ENCODE measurements at regions not wholly inside any gene's neighbourhood (a gene's known extent, or its start where the extent isn't known, plus 50 kb on each side); places are given as distances from the start of the nearest gene placed in this dataset.

- no peak overlapping the region for H3K4me3 ChIP-seq (ENCODE audit: low read depth, low read length)
- DNase-seq (ENCODE audit: low read depth), result peak; percentile 81
- no peak for TF ChIP-seq CTCF (IDR thresholded peaks at IDR 0.05; ENCODE audit: insufficient read depth, low read depth, low read length)
Measured at GRCh38 chr4:119748853-119749252, 120.2 kb upstream of the PDE5A start.

- H3K4me3 ChIP-seq (ENCODE audit: low read depth, low read length), result no peak overlapping the region
- DNase-seq (ENCODE audit: low read depth), result no peak
- TF ChIP-seq CTCF (IDR thresholded peaks at IDR 0.05; ENCODE audit: insufficient read depth, low read depth, low read length), result no peak
Measured at GRCh38 chr4:119746951-119747350, 118.3 kb upstream of the PDE5A start.

GRCh38 chr4:119745351-119745750 lies 116.7 kb upstream of the PDE5A start:
- no peak for TF ChIP-seq CTCF (IDR thresholded peaks at IDR 0.05; ENCODE audit: insufficient read depth, low read depth, low read length)
- no peak overlapping the region for H3K4me3 ChIP-seq (ENCODE audit: low read depth, low read length)
- peak; percentile 78 for DNase-seq (ENCODE audit: low read depth)

GRCh38 chr4:119744580-119744979 lies 116.0 kb upstream of the PDE5A start:
- no peak for DNase-seq (ENCODE audit: low read depth)
- no peak for TF ChIP-seq CTCF (IDR thresholded peaks at IDR 0.05; ENCODE audit: insufficient read depth, low read depth, low read length)

GRCh38 chr4:119743644-119744043 lies 115.0 kb upstream of the PDE5A start:
- no peak overlapping the region for H3K4me3 ChIP-seq (ENCODE audit: low read depth, low read length)
- no peak for DNase-seq (ENCODE audit: low read depth)
- TF ChIP-seq CTCF (IDR thresholded peaks at IDR 0.05; ENCODE audit: insufficient read depth, low read depth, low read length), result no peak

More at GRCh38 chr4:119744580-119744979, 116.0 kb upstream of the PDE5A start:
- no peak overlapping the region for H3K4me3 ChIP-seq (ENCODE audit: low read depth, low read length)

GRCh38 chr4:119739796-119740195 lies 111.2 kb upstream of the PDE5A start:
- TF ChIP-seq CTCF (IDR thresholded peaks at IDR 0.05; ENCODE audit: insufficient read depth, low read depth, low read length), result no peak
- DNase-seq (ENCODE audit: low read depth), result peak; percentile 62
- no peak overlapping the region for H3K4me3 ChIP-seq (ENCODE audit: low read depth, low read length)

- H3K4me3 ChIP-seq (ENCODE audit: low read depth, low read length), result no peak overlapping the region
- TF ChIP-seq CTCF (IDR thresholded peaks at IDR 0.05; ENCODE audit: insufficient read depth, low read depth, low read length), result no peak
- no peak for DNase-seq (ENCODE audit: low read depth)
Measured at GRCh38 chr4:119738901-119739300, 110.3 kb upstream of the PDE5A start.
